Sigmoid colon (tissue), 6 donors: ENCODE measurements at regions not wholly inside any gene's neighbourhood (a gene's known extent, or its start where the extent isn't known, plus 50 kb on each side); places are given as distances from the start of the nearest gene placed in this dataset.

Experiments
- DNase-seq: peaks from one replicate; pipeline ENCODE4 v3.0.0-alpha.2; 2019
- H3K27ac ChIP-seq, 4 donors: fragments of 200-600 bp; sonication (generic); one replicate each; pipeline ENCODE4 v1.5.1; 2016 to 2019; ENCODE audit warnings: mild to moderate bottlenecking in 1 of 4
- H3K27me3 ChIP-seq, 3 donors: fragments of 200-600 bp; sonication (generic); one replicate each; pipeline ENCODE4 v1.5.1; 2019; ENCODE audit warnings: mild to moderate bottlenecking in 1 of 3
- H3K36me3 ChIP-seq, 4 donors: fragments of 200-600 bp; sonication (generic); one replicate each; pipeline ENCODE4 v1.5.1; 2016 to 2019
- H3K4me1 ChIP-seq, 4 donors: fragments of 200-600 bp; sonication (generic); one replicate each; pipeline ENCODE4 v1.5.1; 2017 to 2019
- H3K4me3 ChIP-seq, 4 donors: fragments of 200-600 bp; sonication (generic); one replicate each; pipeline ENCODE4 v1.5.1; 2017 to 2019; ENCODE audit warnings: mild to moderate bottlenecking in 2 of 4, moderate library complexity in 1 of 4
- H3K9me3 ChIP-seq, 4 donors: fragments of 200-600 bp in 3 of 4; sonication (generic) in 3 of 4; one replicate each; pipeline versions ENCODE4 v1.5.1 to v1.6.1; 2013 to 2019
- CTCF ChIP-seq, 4 experiments: fragments of 450-650 bp in 3 of 4; fragments of 200-600 bp in 1 of 4; IDR thresholded peaks; one replicate each; pipeline ENCODE4 v1.5.1; 2016 to 2019; ENCODE audit warnings: antibody characterized with exemption in 4 of 4, mild to moderate bottlenecking in 3 of 4, moderate library complexity in 2 of 4
- EP300 ChIP-seq, 4 donors: sonication (generic); formaldehyde crosslinking; IDR thresholded peaks; one replicate each; pipeline ENCODE4 v1.6.1; 2017; ENCODE audit warnings: antibody characterized with exemption in 4 of 4
- POLR2A ChIP-seq, 2 donors: fragments of 450-650 bp; IDR thresholded peaks; one replicate each; pipeline ENCODE4 v1.6.1; 2016; ENCODE audit warnings: antibody characterized with exemption in 2 of 2, mild to moderate bottlenecking in 2 of 2, moderate library complexity in 2 of 2
- POLR2AphosphoS5 ChIP-seq, 4 donors: sonication (generic); formaldehyde crosslinking; IDR thresholded peaks; one replicate each; pipeline ENCODE4 v1.6.1; 2017; ENCODE audit warnings: antibody characterized with exemption in 4 of 4
- WGBS, 2 donors: extraction: QIAGEN DNeasy Blood & Tissue Kit; methylation state at CpG; one replicate each; pipeline ENCODE4 v1.1.7; 2013; 5-methylcytosine and 5-hydroxymethylcytosine counted together
- intact Hi-C: fragments of 100-400 bp; cut with DNase I; formaldehyde crosslinking; loops from one replicate; pipeline ENCODE4 v1.15.1; 2023
- donor health status: healthy with polysubstance abuse.
- donor health status: healthy.

- DNase-seq, result no peak
- Histone ChIP-seq H3K27me3 (no peaks in the 10 kb centered on the region), H3K27ac (no peak overlapping the region), H3K4me1 (no peaks in the 10 kb centered on the region), H3K36me3 (no peaks in the 10 kb centered on the region), H3K9me3 (peaks cover 0 to 5% (median 2%) of the 10 kb centered on the region in 4 donors), H3K4me3 (no peak overlapping the region)
- TF ChIP-seq POLR2AphosphoS5 (IDR thresholded peaks at IDR 0.05) (no peak), POLR2A (IDR thresholded peaks at IDR 0.05) (no peak), CTCF (IDR thresholded peaks at IDR 0.05) (no peak), EP300 (IDR thresholded peaks at IDR 0.05) (no peak)
- WGBS, 2 donors, result 45 to 85% methylated on average over 3 of the region's 3 CpGs
- intact Hi-C loops, result no loop called here
These were observed 486.9 kb downstream of the SOX5 start for GRCh38 chr12:23462546-23462945.

- Histone ChIP-seq H3K4me3 (no peak overlapping the region), H3K27ac (no peak overlapping the region), H3K36me3 (no peaks in the 10 kb centered on the region), H3K9me3 (peaks cover 0 to 5% (median 2%) of the 10 kb centered on the region in 4 donors), H3K27me3 (no peaks in the 10 kb centered on the region), H3K4me1 (no peaks in the 10 kb centered on the region)
- WGBS, 2 donors, result 89 to 98% methylated on average over 1 of the region's 1 CpG
- no peak for TF ChIP-seq CTCF (IDR thresholded peaks at IDR 0.05)
- no peak for TF ChIP-seq POLR2AphosphoS5 (IDR thresholded peaks at IDR 0.05)
- no peak for TF ChIP-seq EP300 (IDR thresholded peaks at IDR 0.05)
- TF ChIP-seq POLR2A (IDR thresholded peaks at IDR 0.05), result no peak
- no peak for DNase-seq
- intact Hi-C loops, result no loop called here
These were observed 486.3 kb downstream of the SOX5 start for GRCh38 chr12:23463172-23463571.

- DNase-seq, result no peak
- WGBS, 2 donors, result 84 to 89% methylated on average over 4 of the region's 4 CpGs
- TF ChIP-seq CTCF (IDR thresholded peaks at IDR 0.05) (no peak), POLR2A (IDR thresholded peaks at IDR 0.05) (no peak), EP300 (IDR thresholded peaks at IDR 0.05) (no peak), POLR2AphosphoS5 (IDR thresholded peaks at IDR 0.05) (no peak)
These were observed 485.1 kb downstream of the SOX5 start for GRCh38 chr12:23464241-23464812.

GRCh38 chr12:23472329-23472971, 477.0 kb downstream of the SOX5 start:
- DNase-seq, result no peak
- no peaks in the 10 kb centered on the region for H3K9me3 ChIP-seq
- H3K27me3 ChIP-seq, result no peaks in the 10 kb centered on the region
- H3K27ac ChIP-seq, result no peak overlapping the region
- H3K36me3 ChIP-seq, result no peaks in the 10 kb centered on the region
- 87 to 90% methylated on average over 5 of the region's 5 CpGs for WGBS, 2 donors
- intact Hi-C loops, result no loop called here
- H3K4me3 ChIP-seq, result no peak overlapping the region
- TF ChIP-seq CTCF (IDR thresholded peaks at IDR 0.05), result no peak
- TF ChIP-seq EP300 (IDR thresholded peaks at IDR 0.05), result no peak
- no peak for TF ChIP-seq POLR2AphosphoS5 (IDR thresholded peaks at IDR 0.05)
- no peak for TF ChIP-seq POLR2A (IDR thresholded peaks at IDR 0.05)
- no peaks in the 10 kb centered on the region for H3K4me1 ChIP-seq

More at GRCh38 chr12:23464241-23464812, 485.1 kb downstream of the SOX5 start:
- H3K9me3 ChIP-seq, result peaks cover 0 to 5% (median 2%) of the 10 kb centered on the region in 4 donors
- no peaks in the 10 kb centered on the region for H3K36me3 ChIP-seq
- no peak overlapping the region for H3K4me3 ChIP-seq
- H3K4me1 ChIP-seq, result no peaks in the 10 kb centered on the region
- intact Hi-C loops, result no loop called here
- H3K27me3 ChIP-seq, result no peaks in the 10 kb centered on the region
- H3K27ac ChIP-seq, result no peak overlapping the region
